GM18907 (cell line): ENCODE measurements at regions not wholly inside any gene's neighbourhood (a gene's known extent, or its start where the extent isn't known, plus 50 kb on each side); places are given as distances from the start of the nearest gene placed in this dataset.
A peak's percentile ranks its signal among the peaks of the same experiment; 100 is the strongest.
"Not testable (repeated sequence)": the region's sequence is repeated elsewhere in the genome, so short reads cannot be mapped to it uniquely, and the experiment has no call there.

ENCODE experiments used
- ATAC-seq: cut with Tn5 transposase; IDR thresholded peaks from one replicate; pipeline ENCODE4 v1.9.1; 2021; ENCODE audit warnings: mild to moderate bottlenecking, moderate library complexity; ENCODE audit not compliant: unreplicated experiment

- ATAC-seq: no peak
Observed at GRCh38 chr11:86861810-86862209, 61.5 kb downstream of the PRSS23 start.

GRCh38 chr11:86863476-86863875 lies 63.1 kb downstream of the PRSS23 start:
- ATAC-seq: no peak

- no peak for ATAC-seq
Observed at GRCh38 chr11:86865436-86865835, 65.1 kb downstream of the PRSS23 start.

GRCh38 chr11:86869531-86869930 lies 69.2 kb downstream of the PRSS23 start:
- no peak for ATAC-seq

DNA sequence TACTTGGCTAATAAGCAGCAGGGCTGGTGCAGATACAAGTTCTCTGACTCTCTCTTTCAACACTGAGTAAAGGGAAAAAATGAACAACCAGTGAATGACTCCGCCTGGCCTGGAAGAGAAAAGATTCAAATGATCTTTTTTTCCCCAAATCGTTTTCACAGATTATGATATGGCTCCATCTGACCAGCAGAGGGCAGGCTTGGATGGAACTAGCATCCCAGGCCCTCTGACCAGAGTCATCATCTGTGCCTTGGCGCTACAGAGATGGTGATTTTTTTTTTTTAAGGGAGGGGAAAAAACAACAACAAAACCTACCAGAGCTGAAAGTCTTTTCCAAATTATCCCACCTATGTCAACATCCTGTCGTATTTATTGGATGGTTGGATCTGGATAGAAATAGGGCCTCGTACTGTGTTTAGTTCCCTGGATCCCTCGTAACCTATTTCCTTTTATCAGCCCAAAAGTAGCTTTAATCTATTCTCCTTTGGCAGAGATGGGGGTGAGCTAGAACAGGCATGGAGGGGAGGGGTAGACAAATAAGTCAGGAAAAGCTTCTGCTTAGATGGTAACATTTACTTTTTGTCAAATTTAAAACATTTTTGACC lies 69.7 kb downstream of the PRSS23 start:
- peak; percentile 83 for ATAC-seq

DNA sequence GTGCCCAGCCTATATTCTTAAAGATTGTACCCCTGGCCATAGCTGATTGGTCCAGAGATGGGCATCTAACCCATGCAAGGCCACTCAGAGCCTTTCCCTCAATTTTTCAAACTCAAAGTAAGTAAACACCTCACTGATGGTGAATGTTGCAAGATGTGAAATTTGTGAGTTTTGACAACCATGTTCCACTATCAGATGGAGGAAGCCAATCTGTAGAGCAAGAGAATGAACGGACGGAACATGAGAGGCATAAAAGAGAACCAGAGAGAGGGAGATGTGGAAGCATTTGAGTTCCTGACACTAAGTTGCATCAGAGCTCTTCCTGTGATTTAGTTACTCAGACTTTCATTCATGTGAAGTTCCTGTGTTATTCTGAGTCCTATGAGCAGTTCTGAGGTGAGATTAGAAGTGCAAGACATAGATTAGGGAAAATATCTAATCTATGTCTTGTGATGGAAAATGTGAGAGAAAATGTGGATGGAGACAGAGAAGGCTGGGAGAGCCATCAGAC lies 73.3 kb downstream of the PRSS23 start:
- ATAC-seq: no peak

GRCh38 chr11:86874304-86875056 lies 74.1 kb downstream of the PRSS23 start:
- no peak for ATAC-seq

GRCh38 chr11:86876716-86877234 lies 76.4 kb downstream of the PRSS23 start:
- no peak for ATAC-seq

DNA sequence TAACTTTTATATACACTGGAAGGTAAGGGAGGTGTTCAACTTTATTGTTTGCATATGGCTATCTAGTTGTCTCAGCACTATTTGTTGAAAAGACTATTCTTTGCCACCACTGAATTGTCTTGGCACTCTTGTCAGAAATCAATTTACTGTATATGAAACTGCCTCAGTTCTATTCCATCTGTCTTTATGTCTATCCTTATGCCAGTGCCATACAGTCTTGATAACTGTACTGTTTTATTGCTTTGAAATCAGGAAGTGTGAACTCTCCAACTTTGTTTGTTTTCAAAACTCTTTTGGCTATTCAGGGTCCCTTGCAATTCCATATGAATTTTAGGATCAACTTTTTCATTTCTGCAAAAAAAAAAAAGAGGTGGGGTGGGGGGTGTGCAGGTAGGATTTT lies 77.2 kb downstream of the PRSS23 start:
- ATAC-seq: no peak

GRCh38 chr11:86879241-86879640 lies 76.0 kb downstream of the FZD4 start:
- ATAC-seq: not testable (repeated sequence)

GRCh38 chr11:86885311-86885710 lies 69.9 kb downstream of the FZD4 start:
- ATAC-seq: no peak

GRCh38 chr11:86888164-86889000 lies 66.8 kb downstream of the FZD4 start:
- ATAC-seq: no peak

- ATAC-seq: no peak
Observed at GRCh38 chr11:86889001-86889341, 66.2 kb downstream of the FZD4 start.

DNA sequence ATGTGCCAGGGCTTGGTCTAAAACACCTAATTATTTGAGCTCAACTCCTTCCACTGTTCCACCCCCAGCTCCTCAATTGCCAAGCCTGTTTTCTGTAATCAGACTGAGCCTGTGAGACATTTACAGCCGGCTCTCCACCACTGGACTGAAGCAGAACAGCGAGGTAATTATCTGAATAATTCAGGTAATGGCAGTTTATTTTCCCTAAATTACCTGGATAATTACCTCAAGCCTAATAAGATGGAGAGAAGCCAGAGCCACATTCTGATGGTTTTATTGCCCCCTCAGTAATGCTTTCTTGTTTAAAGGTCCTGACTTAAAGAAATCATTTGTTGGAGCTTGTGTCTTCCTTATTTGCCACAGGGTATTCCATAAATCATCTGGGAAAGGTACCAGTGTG lies 64.2 kb downstream of the FZD4 start:
- no peak for ATAC-seq

GRCh38 chr11:86893235-86893634 lies 62.0 kb downstream of the FZD4 start:
- no peak for ATAC-seq
